MCF 10A (cell line): ENCODE measurements at regions not wholly inside any gene's neighbourhood (a gene's known extent, or its start where the extent isn't known, plus 50 kb on each side); places are given as distances from the start of the nearest gene placed in this dataset.

Experiments used
- BruUV-seq: library from RNA; stranded (reverse); fragments of 400-500 nt; replicated peaks from 2 replicates; lab custom pipeline; 2021; lab: Mats Ljungman, UMichigan
- CTCF ChIA-PET: fragments of 300-600 bp; sonication (Branson Sonifier 250); formaldehyde crosslinking; extraction: SDS; loops from one replicate; lab custom pipeline; 2021; ENCODE audit warnings: antibody characterized with exemption, inconsistent platforms; lab: Yijun Ruan, JAX
- POLR2A ChIA-PET: fragments of 300-600, 350-650 bp; sonication (Branson Sonifier 250); formaldehyde crosslinking; extraction: SDS; loops from one replicate; lab custom pipeline; 2020; ENCODE audit warnings: antibody characterized with exemption, inconsistent platforms; lab: Yijun Ruan, JAX
- DNase-seq: peaks from one replicate; pipeline ENCODE4 v3.0.0-alpha.2; 2018; ENCODE audit not compliant: unreplicated experiment
- H3K27ac Mint-ChIP-seq: one replicate; pipeline ENCODE4 v1.8.0; 2022; ENCODE audit warnings: mild to moderate bottlenecking, low read depth, mixed read lengths; ENCODE audit not compliant: unreplicated experiment
- H3K27me3 Mint-ChIP-seq: one replicate; pipeline ENCODE4 v1.8.0; 2022; ENCODE audit warnings: mixed read lengths; ENCODE audit not compliant: insufficient read depth, unreplicated experiment
- H3K36me3 Mint-ChIP-seq: one replicate; pipeline ENCODE4 v1.8.0; 2022; ENCODE audit warnings: mild to moderate bottlenecking, moderate library complexity, mixed read lengths; ENCODE audit not compliant: insufficient read depth, unreplicated experiment
- H3K4me1 Mint-ChIP-seq: one replicate; pipeline ENCODE4 v1.8.0; 2022; ENCODE audit warnings: mixed read lengths; ENCODE audit not compliant: insufficient read depth, unreplicated experiment
- H3K4me3 Mint-ChIP-seq: one replicate; pipeline ENCODE4 v1.8.0; 2022; ENCODE audit warnings: mild to moderate bottlenecking, moderate library complexity, mixed read lengths; ENCODE audit not compliant: unreplicated experiment
- H3K9me3 Mint-ChIP-seq: one replicate; pipeline ENCODE4 v1.8.0; 2022; ENCODE audit warnings: mixed read lengths; ENCODE audit not compliant: unreplicated experiment
- intact Hi-C: fragments of 100-400 bp; cut with micrococcal nuclease; formaldehyde crosslinking; loops from 2 replicates; pipeline ENCODE4 v1.14.1; 2022
- TF ChIP-seq, protein P1 (sequence below): fragments of 200-600 bp; IDR thresholded peaks from one replicate; pipeline ENCODE4 v1.8.0; 2022; ENCODE audit warnings: antibody characterized with exemption, mild to moderate bottlenecking; ENCODE audit not compliant: unreplicated experiment

DNA sequence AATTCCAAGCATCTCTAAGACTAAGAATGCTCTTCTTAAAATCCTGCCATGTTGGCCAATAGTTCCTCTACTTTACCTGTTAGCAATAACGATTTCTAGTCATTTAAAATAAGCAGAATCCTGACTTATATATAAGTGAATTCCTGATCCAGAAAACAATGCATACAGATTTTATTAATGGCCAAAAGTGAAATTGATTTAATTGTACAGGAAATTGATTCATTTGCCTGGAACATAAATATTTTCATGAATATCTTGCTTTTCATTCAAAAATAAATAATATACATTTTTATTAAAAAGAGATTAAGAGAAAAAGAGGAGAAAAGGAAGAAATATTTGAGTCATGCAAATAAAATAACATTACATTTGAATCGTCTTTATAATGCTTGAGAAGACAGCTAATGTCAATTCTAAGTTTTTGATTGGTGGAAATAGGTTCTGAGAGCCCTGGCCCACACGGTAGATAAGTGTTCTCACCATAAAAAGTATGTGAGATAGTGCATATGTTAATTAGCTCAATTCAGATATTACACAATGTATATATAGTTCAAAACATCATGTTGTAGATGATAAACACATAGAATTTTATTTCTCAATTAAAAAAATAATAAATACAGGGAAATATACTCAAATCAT lies 323.2 kb upstream of the MIR17HG start:
- Mint-ChIP-seq H3K36me3 (no peaks in the 10 kb centered on the region), H3K4me1 (no peaks in the 10 kb centered on the region), H3K27me3 (no peaks in the 10 kb centered on the region), H3K27ac (no peak overlapping the region), H3K4me3 (no peak overlapping the region), H3K9me3 (no peaks in the 10 kb centered on the region)
- CTCF ChIA-PET = no interaction called here
- no TSS peak for BruUV-seq
- TF ChIP-seq, protein P1, sequence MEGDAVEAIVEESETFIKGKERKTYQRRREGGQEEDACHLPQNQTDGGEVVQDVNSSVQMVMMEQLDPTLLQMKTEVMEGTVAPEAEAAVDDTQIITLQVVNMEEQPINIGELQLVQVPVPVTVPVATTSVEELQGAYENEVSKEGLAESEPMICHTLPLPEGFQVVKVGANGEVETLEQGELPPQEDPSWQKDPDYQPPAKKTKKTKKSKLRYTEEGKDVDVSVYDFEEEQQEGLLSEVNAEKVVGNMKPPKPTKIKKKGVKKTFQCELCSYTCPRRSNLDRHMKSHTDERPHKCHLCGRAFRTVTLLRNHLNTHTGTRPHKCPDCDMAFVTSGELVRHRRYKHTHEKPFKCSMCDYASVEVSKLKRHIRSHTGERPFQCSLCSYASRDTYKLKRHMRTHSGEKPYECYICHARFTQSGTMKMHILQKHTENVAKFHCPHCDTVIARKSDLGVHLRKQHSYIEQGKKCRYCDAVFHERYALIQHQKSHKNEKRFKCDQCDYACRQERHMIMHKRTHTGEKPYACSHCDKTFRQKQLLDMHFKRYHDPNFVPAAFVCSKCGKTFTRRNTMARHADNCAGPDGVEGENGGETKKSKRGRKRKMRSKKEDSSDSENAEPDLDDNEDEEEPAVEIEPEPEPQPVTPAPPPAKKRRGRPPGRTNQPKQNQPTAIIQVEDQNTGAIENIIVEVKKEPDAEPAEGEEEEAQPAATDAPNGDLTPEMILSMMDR = no peak
- DNase-seq = no peak
- intact Hi-C loops = no loop called here
- POLR2A ChIA-PET = no interaction called here

DNA sequence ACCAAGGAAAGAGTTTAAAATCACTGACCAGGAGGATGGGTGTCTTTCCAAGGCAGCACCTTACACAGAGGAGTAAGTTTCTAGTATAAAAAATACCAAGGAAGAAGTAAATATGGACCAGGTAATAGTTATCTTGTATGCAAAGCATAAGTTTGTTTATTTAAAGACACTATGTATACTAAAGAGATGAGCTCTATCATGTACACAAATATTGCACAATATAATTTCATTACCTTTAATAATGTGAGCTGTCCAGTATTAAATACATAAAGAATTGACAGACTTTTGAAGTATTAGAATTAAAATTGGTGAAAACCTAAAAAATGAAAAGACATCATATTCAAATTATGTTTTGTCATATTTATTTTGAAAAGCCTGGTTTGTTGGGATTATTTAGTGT lies 322.0 kb upstream of the MIR17HG start:
- no TSS peak for BruUV-seq
- Mint-ChIP-seq H3K27me3 (no peaks in the 10 kb centered on the region), H3K4me3 (no peak overlapping the region), H3K4me1 (no peaks in the 10 kb centered on the region), H3K36me3 (no peaks in the 10 kb centered on the region), H3K9me3 (no peaks in the 10 kb centered on the region), H3K27ac (no peak overlapping the region)
- ChIA-PET CTCF (interaction anchor here (0.8 kb wide), 2 partner anchors 8 to 159 kb away, joined by 3 to 5 read pairs; no protein-coding TSS in a partner anchor), POLR2A (no interaction called here)
- intact Hi-C loops = no loop called here
- DNase-seq = no peak
- TF ChIP-seq, protein P1 = no peak

DNA sequence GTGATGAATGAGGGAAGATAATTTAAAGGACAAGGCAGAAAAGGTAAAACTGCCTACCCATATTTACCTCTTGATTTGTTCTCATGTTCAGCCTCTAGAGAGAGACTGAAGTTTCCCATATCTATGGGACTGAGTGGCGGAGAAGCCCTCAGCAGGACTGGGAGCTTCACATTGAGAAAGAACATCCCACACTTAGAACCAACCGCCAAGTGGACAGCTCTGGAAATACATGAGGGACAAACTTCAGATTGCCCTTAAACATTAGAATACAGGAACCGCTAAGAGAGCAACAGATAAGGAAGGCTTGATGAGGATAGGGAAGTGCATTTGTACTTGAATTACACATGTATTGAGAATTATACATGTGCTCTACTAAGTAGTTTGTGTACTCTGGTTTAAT lies 316.0 kb upstream of the MIR17HG start:
- H3K27me3 Mint-ChIP-seq = no peaks in the 10 kb centered on the region
- H3K27ac Mint-ChIP-seq = no peak overlapping the region
- no peaks in the 10 kb centered on the region for H3K9me3 Mint-ChIP-seq
- H3K4me3 Mint-ChIP-seq = no peak overlapping the region
- ChIA-PET POLR2A (no interaction called here), CTCF (interaction anchor here (0.6 kb wide), 1 partner anchor 14 kb away, joined by 3 read pairs; no protein-coding TSS in a partner anchor)
- TF ChIP-seq, protein P1 = no peak
- no peak for DNase-seq
- intact Hi-C loops = no loop called here
- no TSS peak for BruUV-seq
- no peaks in the 10 kb centered on the region for H3K4me1 Mint-ChIP-seq
- no peaks in the 10 kb centered on the region for H3K36me3 Mint-ChIP-seq

DNA sequence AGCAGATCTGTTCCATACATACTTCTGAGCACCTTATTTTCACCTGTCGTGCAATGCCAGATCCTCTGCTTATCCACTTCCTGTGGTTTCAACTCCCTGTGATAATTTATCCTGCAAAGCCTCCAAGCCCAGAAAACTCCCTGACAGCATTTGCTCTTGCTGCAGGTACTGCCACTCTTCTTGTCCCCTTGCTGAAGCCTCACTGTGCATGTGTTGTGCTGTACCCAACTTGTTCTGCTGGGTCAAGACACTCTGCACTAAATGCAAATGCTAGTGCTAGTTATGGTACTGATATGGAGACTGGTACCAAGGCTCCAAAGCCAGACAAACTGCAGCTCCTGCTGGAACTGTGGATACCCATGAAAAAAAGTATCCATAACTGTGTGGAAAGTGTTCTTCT lies 315.4 kb upstream of the MIR17HG start:
- intact Hi-C loops = no loop called here
- ChIA-PET CTCF (interaction anchor here (0.6 kb wide), 1 partner anchor 15 kb away, joined by 3 read pairs; no protein-coding TSS in a partner anchor), POLR2A (no interaction called here)
- Mint-ChIP-seq H3K27ac (no peak overlapping the region), H3K27me3 (no peaks in the 10 kb centered on the region), H3K9me3 (no peaks in the 10 kb centered on the region), H3K4me1 (no peaks in the 10 kb centered on the region), H3K36me3 (no peaks in the 10 kb centered on the region), H3K4me3 (no peak overlapping the region)
- no peak for DNase-seq
- BruUV-seq = no TSS peak
- TF ChIP-seq, protein P1 = no peak
